ENCODE measurements at regions not wholly inside any gene's neighbourhood (a gene's known extent, or its start where the extent isn't known, plus 50 kb on each side); places are given as distances from the start of the nearest gene placed in this dataset.

- H4K20me1 ChIP-seq (ENCODE audit: insufficient read depth) = no peaks in the 10 kb centered on the region
- no peak overlapping the region for H3K4me2 ChIP-seq
- no peaks in the 10 kb centered on the region for H3K9me2 ChIP-seq
- H3K27ac ChIP-seq (ENCODE audit: low read depth in 2 of 2, low read length in 1 of 2) = no peak overlapping the region
- no peaks in the 10 kb centered on the region for H3K79me2 ChIP-seq (ENCODE audit: insufficient read depth)
- no peaks in the 10 kb centered on the region for H3K27me3 ChIP-seq (ENCODE audit: insufficient read depth)
- CTCF ChIA-PET = no interaction called here
- H2AFZ ChIP-seq (ENCODE audit: low read depth) = no peak overlapping the region
- no peaks in the 10 kb centered on the region for H3K36me3 ChIP-seq (replicated peaks in 1 of 2; ENCODE audit: control insufficient read depth in 1 of 2, insufficient read depth in 2 of 2, low read length in 1 of 2)
- DNase-seq = no peak
- peaks cover 5% of the 10 kb centered on the region for H3F3A ChIP-seq (replicated peaks; ENCODE audit: insufficient read depth)
- H3K4me1 ChIP-seq (ENCODE audit: control insufficient read depth in 1 of 2, insufficient read depth in 2 of 2, low read depth in 1 of 2, low read length in 1 of 2) = no peaks in the 10 kb centered on the region
- no peak overlapping the region for H3K4me3 ChIP-seq (ENCODE audit: low read depth in 2 of 2, low read length in 1 of 2)
- POLR2A ChIA-PET = no interaction called here
- no peaks in the 10 kb centered on the region for H3K9me3 ChIP-seq
- H3K9ac ChIP-seq = no peak overlapping the region
- no peak for TF ChIP-seq NFIC (IDR thresholded peaks at IDR 0.05; ENCODE audit: borderline replicate concordance)
- no peak for TF ChIP-seq REST (IDR thresholded peaks at IDR 0.05; ENCODE audit: low read depth, low read length)
- TF ChIP-seq, protein P1, sequence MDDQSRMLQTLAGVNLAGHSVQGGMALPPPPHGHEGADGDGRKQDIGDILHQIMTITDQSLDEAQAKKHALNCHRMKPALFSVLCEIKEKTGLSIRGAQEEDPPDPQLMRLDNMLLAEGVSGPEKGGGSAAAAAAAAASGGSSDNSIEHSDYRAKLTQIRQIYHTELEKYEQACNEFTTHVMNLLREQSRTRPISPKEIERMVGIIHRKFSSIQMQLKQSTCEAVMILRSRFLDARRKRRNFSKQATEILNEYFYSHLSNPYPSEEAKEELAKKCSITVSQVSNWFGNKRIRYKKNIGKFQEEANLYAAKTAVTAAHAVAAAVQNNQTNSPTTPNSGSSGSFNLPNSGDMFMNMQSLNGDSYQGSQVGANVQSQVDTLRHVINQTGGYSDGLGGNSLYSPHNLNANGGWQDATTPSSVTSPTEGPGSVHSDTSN (IDR thresholded peaks at IDR 0.05) = no peak
- no peak for TF ChIP-seq RAD21 (IDR thresholded peaks at IDR 0.05; ENCODE audit: low read length)
- no peak for TF ChIP-seq EZH2phosphoT487 (IDR thresholded peaks at IDR 0.05; ENCODE audit: borderline replicate concordance, low read depth)
- no peak for TF ChIP-seq ELF1 (IDR thresholded peaks at IDR 0.05)
- no peak for TF ChIP-seq USF1 (IDR thresholded peaks at IDR 0.05; ENCODE audit: borderline replicate concordance, low read depth)
- no peak for TF ChIP-seq MAX (IDR thresholded peaks at IDR 0.05; ENCODE audit: low read depth)
- no peak for TF ChIP-seq RFX5 (IDR thresholded peaks at IDR 0.05; ENCODE audit: low read length)
- TF ChIP-seq EP300 (IDR thresholded peaks at IDR 0.05; ENCODE audit: borderline replicate concordance in 1 of 2, low read depth in 1 of 2, low read length in 1 of 2) = no peak
- TF ChIP-seq ZBTB33 (IDR thresholded peaks at IDR 0.05; ENCODE audit: borderline replicate concordance, low read depth) = no peak
- no peak for TF ChIP-seq JUND (IDR thresholded peaks at IDR 0.05)
- TF ChIP-seq, protein P2, sequence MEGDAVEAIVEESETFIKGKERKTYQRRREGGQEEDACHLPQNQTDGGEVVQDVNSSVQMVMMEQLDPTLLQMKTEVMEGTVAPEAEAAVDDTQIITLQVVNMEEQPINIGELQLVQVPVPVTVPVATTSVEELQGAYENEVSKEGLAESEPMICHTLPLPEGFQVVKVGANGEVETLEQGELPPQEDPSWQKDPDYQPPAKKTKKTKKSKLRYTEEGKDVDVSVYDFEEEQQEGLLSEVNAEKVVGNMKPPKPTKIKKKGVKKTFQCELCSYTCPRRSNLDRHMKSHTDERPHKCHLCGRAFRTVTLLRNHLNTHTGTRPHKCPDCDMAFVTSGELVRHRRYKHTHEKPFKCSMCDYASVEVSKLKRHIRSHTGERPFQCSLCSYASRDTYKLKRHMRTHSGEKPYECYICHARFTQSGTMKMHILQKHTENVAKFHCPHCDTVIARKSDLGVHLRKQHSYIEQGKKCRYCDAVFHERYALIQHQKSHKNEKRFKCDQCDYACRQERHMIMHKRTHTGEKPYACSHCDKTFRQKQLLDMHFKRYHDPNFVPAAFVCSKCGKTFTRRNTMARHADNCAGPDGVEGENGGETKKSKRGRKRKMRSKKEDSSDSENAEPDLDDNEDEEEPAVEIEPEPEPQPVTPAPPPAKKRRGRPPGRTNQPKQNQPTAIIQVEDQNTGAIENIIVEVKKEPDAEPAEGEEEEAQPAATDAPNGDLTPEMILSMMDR (IDR thresholded peaks at IDR 0.05) = no peak
- no peak for TF ChIP-seq GABPA (IDR thresholded peaks at IDR 0.05; ENCODE audit: low read depth)
- no peak for TF ChIP-seq POLR2AphosphoS5 (IDR thresholded peaks at IDR 0.05; ENCODE audit: low read depth, low read length)
- no peak for TF ChIP-seq YY1 (IDR thresholded peaks at IDR 0.05; ENCODE audit: low read depth)
- no peak for TF ChIP-seq FOXJ3 (CRISPR knock-in tag; IDR thresholded peaks at IDR 0.05)
These were observed 92.6 kb downstream of the FAT3 start for GRCh38 chr11:92317222-92317621.

Data from SK-N-SH (cell line).